Activated CD4-positive, CD25-positive, alpha-beta regulatory T cell treated with anti-CD3 and anti-CD28 coated beads, Interleukin-2, amount 50 U/mL, for 24 hours (primary cell): ENCODE measurements at regions not wholly inside any gene's neighbourhood (a gene's known extent, or its start where the extent isn't known, plus 50 kb on each side); places are given as distances from the start of the nearest gene placed in this dataset.
"Not testable (repeated sequence)": the region's sequence is repeated elsewhere in the genome, so short reads cannot be mapped to it uniquely, and the experiment has no call there.

Experiments used
- ATAC-seq, 2 donors: fragments of 150-1000 bp; cut with Tn5 transposase; one replicate each; pipeline ENCODE4 v1.10.0; 2021; ENCODE audit warnings: mild to moderate bottlenecking in 1 of 2, moderate library complexity in 1 of 2

- not testable (repeated sequence) for ATAC-seq
Measured at GRCh38 chr12:9407425-9407748, 199.2 kb upstream of the PZP start.

GRCh38 chr12:9406564-9407424, 198.6 kb upstream of the PZP start:
- no peak for ATAC-seq

- no peak for ATAC-seq
Measured at GRCh38 chr12:9405886-9406563, 197.8 kb upstream of the PZP start.

- no peak for ATAC-seq
Measured at GRCh38 chr12:9404469-9405260, 196.5 kb upstream of the PZP start.

GRCh38 chr12:9404031-9404430, 195.8 kb upstream of the PZP start:
- ATAC-seq, result no peak

GRCh38 chr12:9402432-9403040, 194.3 kb upstream of the PZP start:
- not testable (repeated sequence) for ATAC-seq

- ATAC-seq, result not testable (repeated sequence)
Measured at GRCh38 chr12:9396367-9396766, 188.2 kb upstream of the PZP start.

- not testable (repeated sequence) for ATAC-seq
Measured at GRCh38 chr12:9395220-9395619, 187.0 kb upstream of the PZP start.

- no peak for ATAC-seq
Measured at GRCh38 chr12:9392842-9393241, 184.6 kb upstream of the PZP start.

- ATAC-seq, result no peak
Measured at GRCh38 chr12:9391815-9392214, 183.6 kb upstream of the PZP start.

GRCh38 chr12:9390761-9391160, 182.6 kb upstream of the PZP start:
- ATAC-seq, result no peak

GRCh38 chr12:9389796-9390195, 181.6 kb upstream of the PZP start:
- no peak for ATAC-seq

GRCh38 chr12:9388379-9388778, 180.2 kb upstream of the PZP start:
- ATAC-seq, result no peak

- ATAC-seq, result no peak
Measured at GRCh38 chr12:9387450-9387849, 179.3 kb upstream of the PZP start.

GRCh38 chr12:9383585-9383984, 175.4 kb upstream of the PZP start:
- no peak for ATAC-seq

GRCh38 chr12:9381619-9382018, 173.4 kb upstream of the PZP start:
- ATAC-seq, result no peak

GRCh38 chr12:9380650-9381049, 172.5 kb upstream of the PZP start:
- ATAC-seq, result no peak

GRCh38 chr12:9379023-9379742, 171.0 kb upstream of the PZP start:
- ATAC-seq, result no peak

- ATAC-seq, result no peak
Measured at GRCh38 chr12:9378430-9378835, 170.2 kb upstream of the PZP start.

- ATAC-seq, result no peak
Measured at GRCh38 chr12:9372202-9372601, 164.0 kb upstream of the PZP start.

- no peak for ATAC-seq
Measured at GRCh38 chr12:9367828-9368227, 159.6 kb upstream of the PZP start.

GRCh38 chr12:9367201-9367600, 159.0 kb upstream of the PZP start:
- no peak for ATAC-seq
